Adrenal gland (tissue), 9 donors: ENCODE measurements at regions not wholly inside any gene's neighbourhood (a gene's known extent, or its start where the extent isn't known, plus 50 kb on each side); places are given as distances from the start of the nearest gene placed in this dataset.

Source experiments
- DNase-seq, 7 donors: peaks; one replicate each; pipeline ENCODE4 v3.0.0-alpha.2; 2019 to 2020
- H3K27ac ChIP-seq, 5 donors: fragments of 200-600 bp; sonication (generic) in 4 of 5; 1 replicate in 3 of 5; 2 replicates in 2 of 5; pipeline versions ENCODE4 v1.5.1 to v1.8.0; 2016 to 2020; ENCODE audit warnings: mild to moderate bottlenecking in 1 of 5
- H3K27me3 ChIP-seq: fragments of 200-600 bp; 2 replicates; pipeline ENCODE4 v1.8.0; 2021
- H3K36me3 ChIP-seq, 2 donors: fragments of 200-600 bp; replicated peaks in 1 of 2; 1 replicate in 1 of 2; 2 replicates in 1 of 2; pipeline versions ENCODE4 v1.5.1 to v1.8.0; 2018 to 2022
- H3K4me1 ChIP-seq, 2 donors: fragments of 200-600 bp; replicated peaks in 1 of 2; 1 replicate in 1 of 2; 2 replicates in 1 of 2; pipeline versions ENCODE4 v1.5.1 to v1.8.0; 2018 to 2021
- H3K4me3 ChIP-seq, 4 donors: fragments of 200-600 bp; sonication (generic) in 3 of 4; one replicate each; pipeline ENCODE4 v1.5.1; 2016 to 2018
- H3K9me3 ChIP-seq, 3 donors: fragments of 200-600 bp; sonication (generic) in 1 of 3; replicated peaks in 1 of 3; 1 replicate in 2 of 3; 2 replicates in 1 of 3; pipeline versions ENCODE4 v1.5.1 to v1.8.0; 2016 to 2021
- CTCF ChIP-seq, 6 experiments: fragments of 450-650 bp in 4 of 6; fragments of 200-600 bp in 2 of 6; sonication (generic) in 1 of 6; IDR thresholded peaks; 1 replicate in 5 of 6; 2 replicates in 1 of 6; pipeline versions ENCODE4 v1.5.1 to v1.8.0; 2016 to 2021; ENCODE audit warnings: antibody characterized with exemption in 6 of 6, mild to moderate bottlenecking in 2 of 6, moderate library complexity in 1 of 6
- POLR2A ChIP-seq, 2 donors: fragments of 450-650 bp; IDR thresholded peaks; one replicate each; pipeline ENCODE4 v1.6.1; 2017; ENCODE audit warnings: antibody characterized with exemption in 2 of 2, mild to moderate bottlenecking in 2 of 2, moderate library complexity in 1 of 2
- WGBS, 4 donors: extraction: QIAGEN DNeasy Blood & Tissue Kit in 2 of 4; methylation state at CpG; one replicate each; pipeline versions ENCODE4 v1.1.5 to v1.1.7; 2013 to 2017; 5-methylcytosine and 5-hydroxymethylcytosine counted together
- intact Hi-C, 2 donors: fragments of 100-400 bp; cut with DNase I; formaldehyde crosslinking; loops; one replicate each; pipeline versions ENCODE4 v1.14.1 to v1.15.0; 2022 to 2023
- donor health status: healthy with polysubstance abuse.
- donor health status: Bipolar disorder and iron deficiency.
- donor health status: DM: yes; HTN: yes; CAD: no.
- donor health status: DM: no; HTN: no; CAD: no.
- donor health status: DM: no; HTN: no; CAD: no.

GRCh38 chr2:51213826-51214225 is 181.9 kb upstream of the NRXN1 start:
- TF ChIP-seq POLR2A (IDR thresholded peaks at IDR 0.05) (no peak), CTCF (IDR thresholded peaks at IDR 0.05) (no peak)
- Histone ChIP-seq H3K27ac (no peak overlapping the region), H3K27me3 (no peaks in the 10 kb centered on the region), H3K4me1 (no peaks in the 10 kb centered on the region), H3K9me3 (no peaks in the 10 kb centered on the region), H3K36me3 (no peaks in the 10 kb centered on the region), H3K4me3 (no peak overlapping the region)
- 88 to 94% (median 90%) methylated on average over 2 of the region's 2 CpGs for WGBS, 4 donors
- intact Hi-C loops, result no loop called here
- no peak for DNase-seq

GRCh38 chr2:51212374-51212773 is 180.4 kb upstream of the NRXN1 start:
- Histone ChIP-seq H3K4me1 (no peaks in the 10 kb centered on the region), H3K9me3 (no peaks in the 10 kb centered on the region), H3K27ac (no peak overlapping the region), H3K27me3 (no peaks in the 10 kb centered on the region), H3K4me3 (no peak overlapping the region), H3K36me3 (no peaks in the 10 kb centered on the region)
- intact Hi-C loops, result no loop called here
- no peak for TF ChIP-seq POLR2A (IDR thresholded peaks at IDR 0.05)
- TF ChIP-seq CTCF (IDR thresholded peaks at IDR 0.05), result no peak
- no peak for DNase-seq
- 71 to 88% (median 85%) methylated on average over 1 of the region's 1 CpG for WGBS, 4 donors

GRCh38 chr2:51208521-51208920 is 176.6 kb upstream of the NRXN1 start:
- Histone ChIP-seq H3K4me3 (no peak overlapping the region), H3K9me3 (no peaks in the 10 kb centered on the region), H3K36me3 (no peaks in the 10 kb centered on the region), H3K27me3 (no peaks in the 10 kb centered on the region), H3K4me1 (no peaks in the 10 kb centered on the region), H3K27ac (no peak overlapping the region)
- WGBS, 4 donors, result 56 to 63% (median 60%) methylated on average over 1 of the region's 1 CpG
- intact Hi-C loops, result no loop called here
- no peak for TF ChIP-seq POLR2A (IDR thresholded peaks at IDR 0.05)
- TF ChIP-seq CTCF (IDR thresholded peaks at IDR 0.05), result no peak
- DNase-seq, result no peak

- no peak for DNase-seq
- Histone ChIP-seq H3K4me3 (no peak overlapping the region), H3K27me3 (no peaks in the 10 kb centered on the region), H3K27ac (no peak overlapping the region), H3K4me1 (no peaks in the 10 kb centered on the region), H3K9me3 (no peaks in the 10 kb centered on the region), H3K36me3 (no peaks in the 10 kb centered on the region)
- intact Hi-C loops, result no loop called here
- TF ChIP-seq POLR2A (IDR thresholded peaks at IDR 0.05), result no peak
- TF ChIP-seq CTCF (IDR thresholded peaks at IDR 0.05), result no peak
Measured at GRCh38 chr2:51201295-51201694, 169.4 kb upstream of the NRXN1 start.
